ENCODE measurements at regions not wholly inside any gene's neighbourhood (a gene's known extent, or its start where the extent isn't known, plus 50 kb on each side); places are given as distances from the start of the nearest gene placed in this dataset.

DNA sequence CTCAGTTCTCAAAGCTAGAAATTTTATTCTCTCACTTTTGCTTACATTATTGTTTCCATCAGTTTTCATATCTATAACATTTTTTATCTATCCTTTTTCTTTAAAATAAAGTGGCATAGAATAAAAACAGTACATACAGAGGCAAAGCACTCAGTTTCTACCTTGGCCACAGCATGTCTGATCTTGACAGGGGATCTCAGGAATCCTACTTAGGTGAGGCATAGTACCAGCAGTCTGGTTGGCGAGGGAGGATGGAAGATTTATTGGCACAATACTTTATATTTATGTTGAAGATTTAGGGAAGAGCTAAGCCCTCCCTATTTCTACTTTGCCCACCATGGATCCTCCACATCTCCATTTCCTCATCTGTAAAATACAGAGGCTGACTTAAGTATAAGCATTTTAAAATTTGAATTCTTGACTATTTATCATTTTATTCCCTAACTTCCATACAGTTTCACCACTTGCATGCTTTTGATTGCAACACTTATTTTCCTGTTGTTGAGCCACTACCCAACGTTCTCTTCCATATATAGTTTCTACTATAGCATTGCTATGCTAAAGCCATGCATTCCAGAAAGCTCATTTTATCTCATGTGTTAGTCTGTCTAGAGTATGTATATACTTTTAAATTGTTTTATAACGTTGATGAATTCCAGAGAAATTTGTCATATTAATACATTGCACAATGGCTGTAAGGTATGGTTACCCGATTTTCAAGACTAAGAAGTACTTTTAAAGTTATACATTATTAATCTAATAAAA is 506.7 kb downstream of the KCTD12 start:
- no peak for DNase-seq (ENCODE audit: low spot score in 2 of 2)
- ATAC-seq (ENCODE audit: low read depth) = no peak
- Mint-ChIP-seq H3K36me3 (no peaks in the 10 kb centered on the region), H3K27me3 (peaks cover 3% of the 10 kb centered on the region), H3K4me3 (no peak overlapping the region), H3K9me3 (no peaks in the 10 kb centered on the region), H3K27ac (no peak overlapping the region), H3K4me1 (no peaks in the 10 kb centered on the region)

DNA sequence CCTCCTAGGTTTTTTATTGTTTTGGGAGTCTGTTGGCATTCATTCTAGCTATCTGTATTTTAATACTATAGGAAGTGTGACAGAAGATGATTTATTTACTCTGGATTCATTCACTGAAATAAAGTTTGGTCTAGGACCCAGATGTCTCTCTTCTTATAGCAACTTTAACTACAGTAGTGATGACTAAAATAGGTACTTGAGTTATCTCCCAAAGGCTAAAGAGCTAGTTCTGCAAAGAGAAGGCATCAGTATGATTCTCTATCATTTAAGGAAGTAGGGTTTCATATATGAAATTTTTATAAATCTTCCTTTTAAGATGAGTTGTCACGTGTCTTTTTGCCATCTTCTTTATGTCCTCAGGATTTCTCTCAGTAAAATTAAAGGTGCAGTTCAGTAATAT is 507.4 kb downstream of the KCTD12 start:
- no peak for ATAC-seq (ENCODE audit: low read depth)
- DNase-seq (ENCODE audit: low spot score in 2 of 2) = no peak
- Mint-ChIP-seq H3K36me3 (no peaks in the 10 kb centered on the region), H3K4me1 (no peaks in the 10 kb centered on the region), H3K27ac (no peak overlapping the region), H3K4me3 (no peak overlapping the region), H3K27me3 (peaks cover 3% of the 10 kb centered on the region), H3K9me3 (no peaks in the 10 kb centered on the region)

DNA sequence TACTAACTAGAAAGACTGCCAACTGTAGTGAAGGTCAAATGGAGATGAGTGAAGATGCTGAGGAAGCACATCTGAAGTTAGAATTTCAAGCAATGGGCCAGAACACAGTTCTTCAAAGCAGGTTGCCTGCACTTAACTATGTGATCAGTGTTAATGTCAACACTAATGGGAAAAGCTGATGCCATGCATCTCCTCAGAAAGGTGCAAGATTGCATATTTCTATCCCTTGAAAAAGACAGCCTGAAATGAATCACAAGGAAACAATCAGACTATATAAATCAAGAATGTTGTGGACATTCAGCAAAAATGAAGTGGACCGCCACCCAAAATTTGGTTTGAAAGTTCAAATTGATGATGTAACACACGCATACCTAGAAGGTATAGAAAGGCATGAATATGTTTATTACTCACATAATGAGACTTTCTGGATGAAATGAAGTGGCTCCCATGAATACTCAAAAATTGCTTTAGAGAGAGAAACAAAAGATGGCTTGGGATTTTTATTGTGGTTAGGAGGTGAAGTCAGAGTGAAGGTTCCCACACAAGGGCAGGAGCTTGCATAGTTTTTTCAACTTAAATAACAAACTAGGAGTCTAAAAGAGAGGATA is 522.4 kb downstream of the KCTD12 start:
- no peak for ATAC-seq (ENCODE audit: low read depth)
- Mint-ChIP-seq H3K36me3 (no peaks in the 10 kb centered on the region), H3K9me3 (peaks cover 1% of the 10 kb centered on the region), H3K4me1 (no peaks in the 10 kb centered on the region), H3K4me3 (no peak overlapping the region), H3K27ac (no peak overlapping the region), H3K27me3 (peaks cover 3% of the 10 kb centered on the region)
- DNase-seq (ENCODE audit: low spot score in 2 of 2) = no peak

DNA sequence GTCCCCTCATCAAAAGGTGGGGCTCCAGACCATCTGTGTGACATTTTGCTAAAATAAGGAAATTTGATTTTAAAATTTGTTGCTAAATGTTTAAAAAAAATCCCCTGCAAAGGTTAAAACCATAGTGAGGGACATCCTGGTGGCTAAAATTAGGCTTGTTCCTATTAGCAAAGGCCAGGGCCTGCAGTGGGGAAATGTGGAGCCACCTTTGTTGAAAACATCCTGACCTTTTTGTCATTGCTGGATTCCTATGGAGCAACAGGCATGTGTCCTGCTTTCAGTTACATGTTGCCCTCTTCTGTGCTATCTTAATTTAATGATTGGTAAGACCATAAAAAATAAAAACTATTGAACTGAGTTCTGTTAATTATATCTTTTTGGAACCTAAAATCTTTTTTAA is 524.3 kb downstream of the KCTD12 start:
- Mint-ChIP-seq H3K4me3 (no peak overlapping the region), H3K27me3 (peaks cover 3% of the 10 kb centered on the region), H3K4me1 (no peaks in the 10 kb centered on the region), H3K9me3 (peaks cover 1% of the 10 kb centered on the region), H3K27ac (no peak overlapping the region), H3K36me3 (no peaks in the 10 kb centered on the region)
- no peak for ATAC-seq (ENCODE audit: low read depth)
- DNase-seq (ENCODE audit: low spot score in 2 of 2) = no peak

DNA sequence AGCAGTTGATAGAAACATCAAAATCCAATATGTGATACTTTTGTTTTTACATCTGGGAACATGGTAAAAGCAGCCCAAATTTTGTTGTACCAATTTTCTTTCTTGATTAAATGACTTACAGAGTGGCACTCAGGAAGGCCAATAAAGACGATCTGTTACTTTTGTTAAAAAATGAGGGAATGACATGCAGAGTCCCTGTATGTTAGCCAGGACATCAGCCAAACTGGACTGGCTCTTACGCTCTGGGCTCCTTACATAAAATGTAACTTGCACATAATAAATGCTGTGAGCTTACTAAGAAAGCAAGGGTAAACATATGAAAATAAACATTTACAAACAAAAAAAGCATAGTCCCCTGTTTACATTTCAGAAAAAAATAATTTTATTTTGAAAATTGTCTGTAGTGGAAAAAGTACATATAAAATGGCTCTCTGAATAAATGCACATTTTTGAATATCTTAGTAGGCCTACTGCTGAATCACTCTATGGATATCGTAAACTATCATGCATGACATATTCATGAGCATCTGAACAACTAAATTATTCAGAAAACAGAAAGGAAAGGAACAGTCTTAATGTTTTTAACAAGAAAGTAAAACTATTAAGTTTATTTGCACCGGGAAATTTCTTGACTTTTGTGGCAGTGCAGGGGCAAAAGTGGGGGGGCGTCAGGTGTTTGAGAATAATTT is 534.5 kb downstream of the KCTD12 start:
- H3K4me1 Mint-ChIP-seq = no peaks in the 10 kb centered on the region
- no peak overlapping the region for H3K27ac Mint-ChIP-seq
- DNase-seq (ENCODE audit: low spot score in 2 of 2) (no peak), ATAC-seq (ENCODE audit: low read depth) (no peak)
- no peaks in the 10 kb centered on the region for H3K9me3 Mint-ChIP-seq
- H3K4me3 Mint-ChIP-seq = no peak overlapping the region
- H3K27me3 Mint-ChIP-seq = no peaks in the 10 kb centered on the region
- H3K36me3 Mint-ChIP-seq = no peaks in the 10 kb centered on the region

DNA sequence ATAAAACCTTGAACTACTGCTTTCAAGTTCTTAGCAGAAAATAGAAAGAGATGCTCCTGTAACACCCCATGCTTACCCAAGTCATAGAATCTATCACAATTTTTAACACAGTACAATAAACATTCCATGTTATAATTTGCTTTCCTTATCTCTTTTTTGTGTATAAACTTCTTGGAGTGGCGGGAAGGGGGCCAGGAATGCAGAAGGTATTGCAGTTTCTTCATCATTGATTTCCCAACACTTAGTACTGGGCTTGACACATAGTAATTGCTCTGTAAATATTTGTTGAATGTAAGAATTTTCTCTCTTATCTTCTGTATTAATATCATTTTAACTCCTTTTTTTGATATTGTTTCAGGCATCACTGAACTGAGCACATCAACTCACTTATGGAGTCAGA is 535.8 kb downstream of the KCTD12 start:
- H3K9me3 Mint-ChIP-seq = no peaks in the 10 kb centered on the region
- no peaks in the 10 kb centered on the region for H3K4me1 Mint-ChIP-seq
- ATAC-seq (ENCODE audit: low read depth) (no peak), DNase-seq (ENCODE audit: low spot score in 2 of 2) (no peak)
- no peaks in the 10 kb centered on the region for H3K27me3 Mint-ChIP-seq
- H3K27ac Mint-ChIP-seq = no peak overlapping the region
- H3K36me3 Mint-ChIP-seq = no peaks in the 10 kb centered on the region
- H3K4me3 Mint-ChIP-seq = no peak overlapping the region

DNA sequence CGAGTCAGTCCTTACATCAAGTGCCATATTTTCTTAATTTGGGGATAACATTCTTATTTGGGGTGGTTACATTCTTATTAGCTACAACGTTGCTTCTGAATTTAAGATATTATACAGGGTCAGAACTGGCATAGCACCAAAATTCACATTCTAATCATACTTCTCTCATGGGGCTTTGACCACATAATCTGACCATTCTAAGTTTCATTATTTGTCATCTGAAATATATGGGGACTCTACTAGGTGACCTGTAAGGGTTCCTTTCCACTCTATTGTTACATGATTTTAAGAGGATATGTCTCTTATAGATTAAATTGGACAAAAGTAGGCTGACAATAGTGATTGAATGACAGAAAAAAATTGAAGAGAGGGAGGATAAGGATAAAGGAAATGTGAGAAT is 536.5 kb downstream of the KCTD12 start:
- ATAC-seq (ENCODE audit: low read depth) (no peak), DNase-seq (ENCODE audit: low spot score in 2 of 2) (no peak)
- Mint-ChIP-seq H3K9me3 (no peaks in the 10 kb centered on the region), H3K27ac (no peak overlapping the region), H3K27me3 (no peaks in the 10 kb centered on the region), H3K4me3 (no peak overlapping the region), H3K36me3 (no peaks in the 10 kb centered on the region), H3K4me1 (no peaks in the 10 kb centered on the region)

DNA sequence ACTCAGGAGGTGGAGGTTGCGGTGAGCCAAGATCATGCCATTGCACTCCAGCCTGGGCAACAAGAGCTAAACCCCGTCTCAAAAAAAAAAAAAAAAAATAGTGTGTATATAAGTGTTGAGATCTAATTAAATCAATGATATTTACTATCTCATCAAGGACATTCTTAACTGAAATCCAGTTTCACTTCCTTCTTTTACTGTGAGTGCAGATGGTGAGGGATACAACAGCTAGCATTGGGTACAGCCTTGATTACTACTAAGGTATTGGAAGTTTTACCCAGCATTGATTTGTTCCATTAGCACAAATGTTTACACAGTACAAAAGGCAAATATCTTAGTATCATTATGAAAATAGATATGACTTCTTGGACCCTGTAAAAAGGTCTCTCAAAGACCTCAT is 546.6 kb downstream of the KCTD12 start:
- Mint-ChIP-seq H3K4me1 (no peaks in the 10 kb centered on the region), H3K27me3 (no peaks in the 10 kb centered on the region), H3K27ac (no peak overlapping the region), H3K4me3 (no peak overlapping the region), H3K9me3 (no peaks in the 10 kb centered on the region), H3K36me3 (no peaks in the 10 kb centered on the region)
- ATAC-seq (ENCODE audit: low read depth) = no peak
- DNase-seq (ENCODE audit: low spot score in 2 of 2) = no peak

DNA sequence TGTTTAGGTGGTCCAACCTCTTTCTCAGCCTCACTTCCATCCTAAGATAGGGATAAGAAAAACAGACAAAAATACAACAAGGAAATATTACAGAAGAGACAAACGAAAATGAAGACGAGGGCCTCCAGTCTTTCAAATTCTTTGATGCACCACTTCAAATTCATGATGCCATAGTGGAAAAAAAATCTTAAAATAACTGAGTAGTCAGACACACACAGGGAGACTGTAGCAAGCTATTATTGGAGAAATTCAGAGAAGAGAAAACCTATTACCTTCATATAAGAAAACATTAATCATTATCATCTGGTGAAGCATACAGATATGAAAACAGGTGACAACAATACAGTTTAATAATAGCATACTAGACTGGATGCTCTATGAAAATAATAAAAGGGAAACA is 548.2 kb downstream of the KCTD12 start:
- H3K27ac Mint-ChIP-seq = no peak overlapping the region
- no peaks in the 10 kb centered on the region for H3K27me3 Mint-ChIP-seq
- no peaks in the 10 kb centered on the region for H3K36me3 Mint-ChIP-seq
- H3K4me1 Mint-ChIP-seq = no peaks in the 10 kb centered on the region
- no peak for ATAC-seq (ENCODE audit: low read depth)
- H3K9me3 Mint-ChIP-seq = no peaks in the 10 kb centered on the region
- no peak overlapping the region for H3K4me3 Mint-ChIP-seq
- no peak for DNase-seq (ENCODE audit: low spot score in 2 of 2)

DNA sequence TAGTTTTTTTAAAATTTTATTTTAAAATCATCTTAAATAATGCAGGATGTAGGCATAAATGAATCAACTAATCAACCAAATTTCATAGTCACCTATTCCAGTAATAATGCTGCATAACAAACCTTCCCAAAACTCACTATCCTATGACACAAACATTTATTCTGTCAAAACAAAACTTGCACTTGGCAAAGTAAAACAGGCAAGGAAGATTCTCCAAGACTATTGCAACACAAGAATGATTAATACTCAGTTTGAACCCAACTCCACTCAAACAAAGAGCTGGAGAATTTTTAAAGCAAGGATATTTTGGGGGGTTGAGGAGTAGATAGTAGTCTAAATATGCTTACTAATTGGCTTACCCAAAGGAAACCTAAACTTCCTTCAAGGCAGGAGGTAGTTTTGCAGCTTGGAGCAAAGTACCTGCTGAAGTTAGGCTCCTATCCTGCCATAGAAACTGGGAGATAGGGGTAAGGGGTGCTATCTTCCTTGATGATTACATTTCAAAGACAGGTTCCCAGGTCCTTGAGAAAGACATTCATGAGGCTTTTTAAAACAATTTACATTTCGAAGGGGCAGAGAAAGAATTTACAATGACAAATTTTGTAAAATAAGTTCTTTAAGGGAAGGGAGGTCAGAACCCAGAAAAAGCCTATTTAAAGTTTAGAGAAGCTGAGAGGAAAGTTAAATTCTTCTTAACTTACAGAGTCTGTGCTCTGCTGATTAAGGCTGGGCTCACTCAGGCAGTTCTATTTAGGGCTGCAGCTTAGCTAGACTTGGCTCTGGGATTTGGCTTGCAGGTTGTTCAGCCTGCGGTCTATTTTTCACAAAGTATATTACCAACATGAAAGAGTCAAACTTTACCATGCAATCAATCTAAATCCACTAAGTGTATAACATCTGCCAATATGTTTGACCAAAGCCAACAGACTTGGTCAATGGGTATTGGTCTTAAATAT is 549.0 kb downstream of the KCTD12 start:
- Mint-ChIP-seq H3K9me3 (no peaks in the 10 kb centered on the region), H3K27ac (no peak overlapping the region), H3K4me3 (no peak overlapping the region), H3K27me3 (no peaks in the 10 kb centered on the region), H3K36me3 (no peaks in the 10 kb centered on the region), H3K4me1 (no peaks in the 10 kb centered on the region)
- ATAC-seq (ENCODE audit: low read depth) (no peak), DNase-seq (ENCODE audit: low spot score in 2 of 2) (no peak)

DNA sequence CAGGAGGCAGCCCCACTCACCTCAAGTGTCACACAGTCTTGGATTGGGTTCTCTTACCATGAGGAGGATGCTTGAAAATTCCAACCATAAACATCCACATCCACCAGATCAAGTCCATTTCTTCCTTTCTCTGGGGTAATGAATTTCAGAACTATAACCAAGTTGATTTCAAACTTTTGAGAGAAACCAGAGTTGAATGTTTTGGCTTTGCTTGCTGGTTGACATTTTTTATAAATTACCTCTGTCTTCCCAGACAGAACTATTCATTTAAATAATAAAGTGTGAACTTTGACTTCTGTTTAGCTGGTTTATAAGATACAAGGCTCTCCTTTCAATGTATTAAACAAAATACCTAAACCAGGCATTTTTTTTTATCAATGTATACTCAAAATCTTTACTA is 550.7 kb downstream of the KCTD12 start:
- ATAC-seq (ENCODE audit: low read depth) (no peak), DNase-seq (ENCODE audit: low spot score in 2 of 2) (no peak)
- Mint-ChIP-seq H3K4me3 (no peak overlapping the region), H3K27me3 (no peaks in the 10 kb centered on the region), H3K4me1 (no peaks in the 10 kb centered on the region), H3K9me3 (no peaks in the 10 kb centered on the region), H3K27ac (no peak overlapping the region), H3K36me3 (no peaks in the 10 kb centered on the region)

DNA sequence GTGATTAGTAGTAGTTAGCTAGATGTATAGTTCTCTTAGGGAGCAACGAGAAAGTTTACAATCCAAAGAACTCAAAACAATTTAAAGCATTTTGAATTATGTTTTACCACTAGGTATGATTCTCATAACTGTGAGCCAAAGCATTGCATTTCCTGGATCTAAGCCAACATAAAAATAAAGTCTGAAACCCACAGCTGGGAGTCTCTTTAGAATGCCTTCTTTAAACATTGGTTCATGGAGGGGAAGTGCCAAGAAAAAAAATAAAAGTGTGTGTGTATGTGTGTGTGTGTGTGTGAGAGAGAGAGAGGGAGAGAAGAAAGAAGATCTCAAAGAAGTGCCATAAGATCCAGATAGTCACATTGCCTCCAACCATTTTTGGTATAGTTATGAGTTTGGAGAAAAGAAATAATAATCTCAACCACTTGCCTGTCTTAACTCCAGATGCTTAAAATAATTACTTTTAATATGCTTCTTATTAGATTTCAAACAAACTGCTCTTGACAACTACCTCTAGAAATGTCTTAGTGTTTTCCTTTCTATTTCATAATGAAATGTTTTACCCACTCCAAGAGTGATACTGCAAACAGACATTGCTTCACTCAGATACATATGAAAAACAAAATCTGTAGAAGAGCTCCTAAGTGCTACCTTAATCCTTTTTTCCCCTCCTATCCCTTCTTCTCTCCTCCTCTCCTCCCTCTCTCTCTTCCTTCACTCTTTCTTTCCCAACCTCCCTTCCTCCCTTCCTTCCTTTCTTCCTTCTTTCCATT is 554.1 kb downstream of the KCTD12 start:
- DNase-seq (ENCODE audit: low spot score in 2 of 2) (no peak), ATAC-seq (ENCODE audit: low read depth) (no peak)
- H3K4me1 Mint-ChIP-seq = no peaks in the 10 kb centered on the region
- H3K36me3 Mint-ChIP-seq = no peaks in the 10 kb centered on the region
- H3K4me3 Mint-ChIP-seq = no peak overlapping the region
- peaks cover 2% of the 10 kb centered on the region for H3K27me3 Mint-ChIP-seq
- H3K9me3 Mint-ChIP-seq = no peaks in the 10 kb centered on the region
- H3K27ac Mint-ChIP-seq = no peak overlapping the region

DNA sequence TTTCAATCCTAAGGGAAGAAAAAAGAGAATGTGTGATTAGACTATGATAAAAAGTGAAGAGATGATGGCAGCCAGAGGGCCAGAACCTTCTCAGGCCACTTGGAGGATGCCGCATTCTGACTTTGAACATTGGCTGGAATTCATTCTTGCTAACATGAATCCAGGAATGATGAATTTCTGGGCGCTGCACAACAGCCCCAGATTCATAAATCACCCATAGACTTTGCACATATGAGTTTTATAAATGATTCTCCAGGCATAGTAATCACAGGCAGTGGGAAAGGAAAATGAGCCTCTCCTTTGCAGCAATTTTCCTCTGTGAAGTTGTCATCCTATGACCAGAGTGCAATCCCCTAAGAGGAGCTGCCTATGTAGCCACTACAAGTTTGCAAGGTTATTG is 555.4 kb downstream of the KCTD12 start:
- H3K27ac Mint-ChIP-seq = no peak overlapping the region
- H3K9me3 Mint-ChIP-seq = no peaks in the 10 kb centered on the region

More for the DNA sequence above, 555.4 kb downstream of the KCTD12 start:
- ATAC-seq (ENCODE audit: low read depth) (no peak), DNase-seq (ENCODE audit: low spot score in 2 of 2) (no peak)
- Mint-ChIP-seq H3K36me3 (no peaks in the 10 kb centered on the region), H3K27me3 (peaks cover 2% of the 10 kb centered on the region), H3K4me1 (no peaks in the 10 kb centered on the region), H3K4me3 (no peak overlapping the region)

All from memory B cell (primary cell).